ENCODE measurements at regions not wholly inside any gene's neighbourhood (a gene's known extent, or its start where the extent isn't known, plus 50 kb on each side); places are given as distances from the start of the nearest gene placed in this dataset.
"Not testable (repeated sequence)": the region's sequence is repeated elsewhere in the genome, so short reads cannot be mapped to it uniquely, and the experiment has no call there.

DNA sequence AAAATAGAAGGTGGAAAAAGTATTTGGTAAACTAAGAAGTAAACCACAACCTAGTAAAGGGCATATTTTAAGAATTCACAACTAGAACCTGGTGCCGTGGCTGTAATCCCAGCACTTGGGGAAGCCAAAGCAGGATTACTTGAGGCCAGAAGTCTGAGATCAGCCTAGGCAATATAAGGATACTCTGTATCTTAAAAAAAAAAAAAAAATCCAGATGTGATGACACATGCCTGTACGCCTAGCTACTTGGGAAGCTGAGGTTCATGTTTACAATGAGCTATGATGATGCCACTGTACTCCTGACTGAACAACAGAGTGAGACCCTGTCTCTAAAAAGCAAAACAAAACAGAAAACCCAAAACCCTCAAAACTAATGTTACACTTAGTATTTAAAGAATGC, 156.5 kb upstream of the XIST start:
- no peak for DNase-seq
- peaks cover 6% of the 10 kb centered on the region for H3K4me1 Mint-ChIP-seq
- H3K9me3 Mint-ChIP-seq = no peaks in the 10 kb centered on the region
- ChIA-PET POLR2A (no interaction called here), CTCF (no interaction called here)
- no peaks in the 10 kb centered on the region for H3K27me3 Mint-ChIP-seq
- H3K27ac Mint-ChIP-seq = no peak overlapping the region
- no peak overlapping the region for H3K4me3 Mint-ChIP-seq
- H3K36me3 Mint-ChIP-seq (ENCODE audit: low read depth) = peaks cover 10% of the 10 kb centered on the region

- POLR2A ChIA-PET = no interaction called here
- no peak overlapping the region for H3K4me3 Mint-ChIP-seq
- no peaks in the 10 kb centered on the region for H3K27me3 Mint-ChIP-seq
- peaks cover 2% of the 10 kb centered on the region for H3K4me1 Mint-ChIP-seq
- CTCF ChIA-PET = no interaction called here
- peaks cover 34% of the 10 kb centered on the region for H3K36me3 Mint-ChIP-seq (ENCODE audit: low read depth)
- H3K27ac Mint-ChIP-seq = no peak overlapping the region
- no peak for DNase-seq
- peaks cover 6% of the 10 kb centered on the region for H3K9me3 Mint-ChIP-seq
Observed at GRCh38 chrX:73992019-73992418, 139.5 kb upstream of the XIST start.

GRCh38 chrX:73987166-73987565, 134.7 kb upstream of the XIST start:
- peaks cover 23% of the 10 kb centered on the region for H3K36me3 Mint-ChIP-seq (ENCODE audit: low read depth)
- H3K9me3 Mint-ChIP-seq = peaks cover 2% of the 10 kb centered on the region
- H3K4me1 Mint-ChIP-seq = peaks cover 2% of the 10 kb centered on the region
- no peaks in the 10 kb centered on the region for H3K27me3 Mint-ChIP-seq
- DNase-seq = no peak
- no peak overlapping the region for H3K27ac Mint-ChIP-seq
- ChIA-PET POLR2A (no interaction called here), CTCF (no interaction called here)
- no peak overlapping the region for H3K4me3 Mint-ChIP-seq

- Mint-ChIP-seq H3K27ac (no peak overlapping the region), H3K36me3 (ENCODE audit: low read depth) (peaks cover 8% of the 10 kb centered on the region), H3K9me3 (no peaks in the 10 kb centered on the region), H3K4me3 (no peak overlapping the region), H3K27me3 (no peaks in the 10 kb centered on the region), H3K4me1 (peaks cover 12% of the 10 kb centered on the region)
- ChIA-PET POLR2A (no interaction called here), CTCF (no interaction called here)
- no peak for DNase-seq
Observed at GRCh38 chrX:73979551-73980131, 127.1 kb upstream of the XIST start.

DNA sequence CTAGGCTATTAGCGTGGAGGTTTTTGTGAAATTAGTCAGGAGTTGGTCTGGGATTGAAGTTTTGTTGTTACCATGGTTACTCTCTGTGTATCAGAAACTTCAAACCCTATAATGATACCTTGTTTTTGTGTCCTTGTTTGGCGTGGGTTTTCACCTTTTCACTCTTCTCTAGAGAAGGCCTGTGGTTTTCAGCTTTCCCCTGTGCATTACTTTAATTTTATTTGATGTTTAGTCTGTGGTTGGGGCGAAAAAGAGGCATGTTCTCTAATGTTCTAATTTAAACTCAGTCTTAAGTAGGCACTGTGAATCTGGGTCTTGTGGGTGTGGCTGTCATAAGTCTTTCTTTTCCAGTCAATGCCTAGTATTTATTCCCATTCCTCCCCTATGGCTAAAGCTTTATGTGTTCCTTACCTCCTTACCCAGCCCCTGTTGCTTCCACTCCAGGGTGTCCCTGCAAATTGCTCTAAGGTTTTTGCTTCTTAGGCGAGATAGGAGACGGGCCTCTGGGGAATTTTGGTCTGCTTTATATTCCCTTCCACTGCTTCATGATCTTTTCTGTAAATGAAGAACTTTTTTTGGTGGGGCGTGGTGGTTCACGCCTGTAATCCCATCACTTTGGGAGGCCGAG, 125.1 kb upstream of the XIST start:
- H3K4me1 Mint-ChIP-seq = peaks cover 12% of the 10 kb centered on the region
- H3K9me3 Mint-ChIP-seq = no peaks in the 10 kb centered on the region
- H3K36me3 Mint-ChIP-seq (ENCODE audit: low read depth) = peaks cover 7% of the 10 kb centered on the region
- H3K27me3 Mint-ChIP-seq = no peaks in the 10 kb centered on the region
- H3K27ac Mint-ChIP-seq = peak overlapping the region; percentile 31
- no peak overlapping the region for H3K4me3 Mint-ChIP-seq
- POLR2A ChIA-PET = no interaction called here
- CTCF ChIA-PET = no interaction called here
- no peak for DNase-seq

GRCh38 chrX:73967461-73967860, 114.9 kb upstream of the XIST start:
- H3K27ac Mint-ChIP-seq, H3K4me1 Mint-ChIP-seq, H3K4me3 Mint-ChIP-seq, DNase-seq, POLR2A ChIA-PET, H3K27me3 Mint-ChIP-seq, H3K9me3 Mint-ChIP-seq: not testable (repeated sequence)
- CTCF ChIA-PET = interaction anchor here (1.0 kb wide), 1 partner anchor 22 kb away, joined by 3 read pairs; no protein-coding TSS in a partner anchor
- peaks cover 21% of the 10 kb centered on the region for H3K36me3 Mint-ChIP-seq (ENCODE audit: low read depth)

DNA sequence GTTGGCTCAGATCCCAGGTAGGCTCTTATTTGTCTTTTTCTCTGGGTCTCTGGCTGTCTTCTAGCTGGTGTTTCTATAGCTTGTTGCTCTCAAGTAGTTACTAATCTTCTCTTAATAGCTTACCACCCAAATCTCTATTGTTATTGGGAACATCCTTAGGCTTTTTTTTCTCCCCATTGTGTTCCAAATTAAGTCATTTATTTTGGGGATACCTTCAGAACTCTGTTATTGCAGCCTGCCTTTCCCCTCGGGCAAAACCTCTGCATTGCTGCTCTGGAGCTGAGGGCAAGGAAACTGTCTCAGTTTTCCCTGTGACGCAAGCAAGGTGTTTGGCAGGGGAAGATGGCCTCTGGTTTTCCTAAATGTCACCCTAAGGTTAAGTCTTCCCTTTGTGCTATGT, 113.3 kb upstream of the XIST start:
- DNase-seq = no peak
- Mint-ChIP-seq H3K27me3 (no peaks in the 10 kb centered on the region), H3K36me3 (ENCODE audit: low read depth) (peaks cover 22% of the 10 kb centered on the region), H3K27ac (no peak overlapping the region), H3K9me3 (no peaks in the 10 kb centered on the region), H3K4me1 (peaks cover 2% of the 10 kb centered on the region), H3K4me3 (no peak overlapping the region)
- ChIA-PET CTCF (no interaction called here), POLR2A (no interaction called here)

DNA sequence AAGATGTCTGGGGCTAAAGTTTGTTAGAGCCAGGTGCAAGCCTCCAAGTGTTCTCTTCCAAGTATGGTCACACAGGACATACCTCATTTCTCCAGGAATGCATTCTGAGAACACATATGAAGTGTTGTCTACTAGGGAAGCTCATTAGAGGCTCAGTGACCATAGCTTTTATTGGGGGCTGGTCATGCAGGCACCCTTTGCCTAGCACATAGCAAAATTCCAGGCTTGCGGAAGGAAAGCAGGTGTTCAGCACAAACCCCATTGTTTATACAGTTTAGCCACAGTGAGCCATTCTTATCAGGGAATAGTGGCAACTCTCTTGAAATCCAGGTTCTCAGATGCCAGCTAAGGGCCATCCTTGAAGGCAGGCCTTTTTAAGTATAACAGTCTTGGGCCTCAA, 112.1 kb upstream of the XIST start:
- no peak for DNase-seq
- Mint-ChIP-seq H3K27ac (no peak overlapping the region), H3K27me3 (no peaks in the 10 kb centered on the region), H3K4me1 (peaks cover 3% of the 10 kb centered on the region), H3K36me3 (ENCODE audit: low read depth) (peaks cover 20% of the 10 kb centered on the region), H3K9me3 (no peaks in the 10 kb centered on the region), H3K4me3 (no peak overlapping the region)
- CTCF ChIA-PET = interaction anchor here (0.6 kb wide), 1 partner anchor 11 kb away, joined by 3 read pairs; no protein-coding TSS in a partner anchor
- POLR2A ChIA-PET = no interaction called here

GRCh38 chrX:73963682-73964081, 111.2 kb upstream of the XIST start:
- CTCF ChIA-PET = no interaction called here

GRCh38 chrX:73962948-73963347, 110.4 kb upstream of the XIST start:
- no peaks in the 10 kb centered on the region for H3K27me3 Mint-ChIP-seq
- H3K36me3 Mint-ChIP-seq (ENCODE audit: low read depth) = peaks cover 25% of the 10 kb centered on the region
- CTCF ChIA-PET = no interaction called here
- POLR2A ChIA-PET = no interaction called here
- H3K4me3 Mint-ChIP-seq = no peak overlapping the region
- no peak for DNase-seq
- peaks cover 3% of the 10 kb centered on the region for H3K4me1 Mint-ChIP-seq
- no peaks in the 10 kb centered on the region for H3K9me3 Mint-ChIP-seq
- no peak overlapping the region for H3K27ac Mint-ChIP-seq

More at GRCh38 chrX:73963682-73964081, 111.2 kb upstream of the XIST start:
- H3K4me3 Mint-ChIP-seq = no peak overlapping the region
- H3K9me3 Mint-ChIP-seq = no peaks in the 10 kb centered on the region
- H3K27me3 Mint-ChIP-seq = no peaks in the 10 kb centered on the region
- H3K36me3 Mint-ChIP-seq (ENCODE audit: low read depth) = peaks cover 23% of the 10 kb centered on the region
- POLR2A ChIA-PET = no interaction called here
- no peak overlapping the region for H3K27ac Mint-ChIP-seq
- H3K4me1 Mint-ChIP-seq = peaks cover 3% of the 10 kb centered on the region
- no peak for DNase-seq

DNA sequence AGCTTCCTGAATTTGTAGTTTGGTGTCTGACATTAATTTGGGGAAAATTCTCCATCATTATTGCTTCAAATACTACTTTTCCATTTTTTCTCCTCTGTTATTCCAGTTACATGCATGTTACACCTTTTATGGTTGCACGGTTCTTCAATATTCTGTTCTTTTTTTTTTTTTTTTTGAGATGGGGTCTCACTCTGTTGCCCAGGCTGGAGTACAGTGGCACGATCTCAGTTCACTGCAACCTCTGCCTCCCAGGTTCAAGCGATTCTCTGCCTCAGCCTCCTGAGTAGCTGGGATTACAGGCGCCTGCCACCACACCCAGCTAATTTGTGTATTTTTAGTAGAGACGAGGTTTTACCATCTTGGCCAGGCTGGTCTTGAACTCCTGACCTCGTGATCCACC, 109.4 kb upstream of the XIST start:
- DNase-seq, H3K9me3 Mint-ChIP-seq, H3K27me3 Mint-ChIP-seq, H3K4me1 Mint-ChIP-seq, H3K27ac Mint-ChIP-seq, POLR2A ChIA-PET, H3K4me3 Mint-ChIP-seq: not testable (repeated sequence)
- peaks cover 23% of the 10 kb centered on the region for H3K36me3 Mint-ChIP-seq (ENCODE audit: low read depth)
- CTCF ChIA-PET = interaction anchor here (0.6 kb wide), 1 partner anchor 19 kb away, joined by 4 read pairs; no protein-coding TSS in a partner anchor

GRCh38 chrX:73944563-73944908, 92.0 kb upstream of the XIST start:
- Mint-ChIP-seq H3K27me3 (peaks cover 2% of the 10 kb centered on the region), H3K27ac (peak overlapping the region; percentile 93), H3K36me3 (ENCODE audit: low read depth) (peaks cover 24% of the 10 kb centered on the region), H3K4me3 (peak overlapping the region; percentile 93), H3K9me3 (no peaks in the 10 kb centered on the region), H3K4me1 (peaks cover 19% of the 10 kb centered on the region)
- POLR2A ChIA-PET = no interaction called here
- CTCF ChIA-PET = no interaction called here
- DNase-seq = no peak

DNA sequence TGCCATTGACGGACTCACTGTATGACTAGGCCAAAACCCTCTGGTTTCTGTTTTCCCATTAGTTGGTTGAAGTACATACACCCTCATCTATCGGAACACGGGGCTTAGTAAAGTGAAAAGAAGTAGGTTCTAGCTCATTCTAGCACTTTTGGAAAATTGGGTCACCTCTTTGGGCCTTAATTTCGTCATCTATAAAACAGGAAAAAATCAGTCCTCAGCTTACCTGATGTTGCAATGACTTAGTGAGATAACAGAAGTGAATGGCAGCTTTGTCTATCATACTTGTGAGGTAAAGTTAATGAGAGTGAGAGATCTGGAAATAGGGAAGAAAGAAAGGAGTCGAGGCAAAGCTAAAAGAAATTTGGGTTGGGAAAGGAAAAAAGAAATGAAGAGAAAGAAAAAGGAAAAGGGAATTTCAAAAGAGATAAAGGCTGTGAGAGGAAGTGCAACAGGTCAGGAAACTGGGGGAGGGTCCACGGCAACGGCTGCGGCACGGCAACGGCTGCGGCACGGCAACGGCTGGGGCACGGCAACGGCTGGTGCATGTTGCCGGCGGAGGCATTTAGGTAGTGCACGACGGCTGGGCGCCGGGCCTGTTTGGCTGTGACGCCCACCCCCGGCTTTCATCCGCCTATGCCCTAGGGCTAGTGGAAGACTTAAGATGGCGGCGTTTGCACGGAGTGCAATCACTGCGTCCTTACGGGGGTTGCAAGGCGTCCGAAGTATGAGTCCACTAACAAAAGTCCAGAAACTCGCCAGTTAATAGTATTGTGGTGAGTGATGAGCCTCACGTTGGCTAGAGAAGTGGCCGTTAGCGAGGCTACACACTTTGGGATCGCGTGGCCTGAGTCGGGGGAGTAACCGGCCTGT, 91.4 kb upstream of the XIST start:
- H3K9me3 Mint-ChIP-seq = no peaks in the 10 kb centered on the region
- H3K36me3 Mint-ChIP-seq (ENCODE audit: low read depth) = peaks cover 18% of the 10 kb centered on the region
- peak overlapping the region; percentile 93 for H3K4me3 Mint-ChIP-seq
- peaks cover 2% of the 10 kb centered on the region for H3K27me3 Mint-ChIP-seq
- peaks cover 19% of the 10 kb centered on the region for H3K4me1 Mint-ChIP-seq
- ChIA-PET POLR2A (interaction anchor here (0.6 kb wide), 1 partner anchor 664 kb away, joined by 3 read pairs; no protein-coding TSS in a partner anchor), CTCF (interaction anchor here (0.9 kb wide), 1 partner anchor 49 kb away, joined by 3 read pairs; no protein-coding TSS in a partner anchor)
- H3K27ac Mint-ChIP-seq = peak overlapping the region; percentile 93
- peak; percentile 86 for DNase-seq
